A549 (cell line): ENCODE measurements at regions not wholly inside any gene's neighbourhood (a gene's known extent, or its start where the extent isn't known, plus 50 kb on each side); places are given as distances from the start of the nearest gene placed in this dataset.

ENCODE experiments used
- ATAC-seq, 2 experiments: fragments of 200-7000 bp in 1 of 2; fragments of >200 bp in 1 of 2; cut with Nextera tagmentation in 1 of 2; cut with Tn5 transposase in 1 of 2; 3 replicates each; pipeline versions ENCODE4 v1.8.0 to v1.9.1; 2018 to 2020; ENCODE audit warnings: mild to moderate bottlenecking in 1 of 2, moderate library complexity in 1 of 2
- CTCF ChIA-PET: fragments of 300-600 bp; sonication (Branson Sonifier 250); formaldehyde crosslinking; extraction: SDS; loops from one replicate; lab custom pipeline; 2021; ENCODE audit warnings: antibody characterized with exemption, inconsistent platforms; lab: Yijun Ruan, JAX
- POLR2A ChIA-PET: fragments of 350-600 bp; formaldehyde crosslinking; extraction: SDS; loops from one replicate; lab custom pipeline; 2021; ENCODE audit warnings: antibody characterized with exemption, inconsistent platforms; lab: Yijun Ruan, JAX
- DNase-seq, 2 experiments: peaks; one replicate each; pipeline versions ENCODE4 v3.0.0 to v3.0.0-alpha.2; 2011 to 2016; ENCODE audit warnings: low read depth in 1 of 2, low spot score in 1 of 2
- FAIRE-seq: peaks from 2 replicates; lab custom pipeline; 2011; peaks lifted over from hg19 to GRCh38; lab: Jason Lieb, UNC
- H3K27ac ChIP-seq, 2 experiments: fragments of >200 bp; sonication (Bioruptor Twin); formaldehyde crosslinking; 3 replicates each; pipeline ENCODE4 v1.5.1; 2016 to 2017
- H3K4me1 ChIP-seq: fragments of >200 bp; sonication (Bioruptor Twin); formaldehyde crosslinking; 3 replicates; pipeline ENCODE4 v1.6.1; 2016
- H3K4me2 ChIP-seq: fragments of >200 bp; sonication (Bioruptor Twin); formaldehyde crosslinking; 3 replicates; pipeline ENCODE4 v1.6.1; 2016
- H3K4me3 ChIP-seq: fragments of >200 bp; sonication (Bioruptor Twin); formaldehyde crosslinking; 3 replicates; pipeline ENCODE4 v1.5.1; 2016
- H3K9me3 ChIP-seq: fragments of >200 bp; sonication (Bioruptor Twin); formaldehyde crosslinking; 3 replicates; pipeline ENCODE4 v1.6.1; 2016
- BCL3 ChIP-seq: fragments of >200 bp; sonication (Bioruptor Twin); formaldehyde crosslinking; IDR thresholded peaks from 3 replicates; pipeline ENCODE4 v1.6.1; 2016
- CHD2 ChIP-seq: fragments of 150-350 bp; IDR thresholded peaks from 2 replicates; pipeline ENCODE4 v1.6.1; 2014; ENCODE audit warnings: low read length; ENCODE audit not compliant: partially characterized antibody
- EHMT2 ChIP-seq: fragments of 200-600 bp; sonication (generic); IDR thresholded peaks from 2 replicates; pipeline ENCODE4 v1.6.1; 2016; ENCODE audit warnings: antibody characterized with exemption, low read depth, mild to moderate bottlenecking, moderate library complexity
- ESRRA ChIP-seq: fragments of 150-350 bp; IDR thresholded peaks from 2 replicates; pipeline ENCODE4 v1.6.1; 2014; ENCODE audit warnings: mild to moderate bottlenecking, low read length, borderline replicate concordance
- FOSB ChIP-seq: fragments of 250-450 bp; sonication (Bioruptor Pico); IDR thresholded peaks from 2 replicates; pipeline ENCODE4 v1.5.0; 2020; ENCODE audit warnings: mild to moderate bottlenecking, moderate library complexity
- FOXS1 ChIP-seq: fragments of 250-450 bp; sonication (Bioruptor Pico); IDR thresholded peaks from 2 replicates; pipeline ENCODE4 v1.5.0; 2020; ENCODE audit warnings: mild to moderate bottlenecking, moderate library complexity
- GATA3 ChIP-seq: IDR thresholded peaks from 2 replicates; pipeline ENCODE4 v1.6.1; 2012; ENCODE audit warnings: borderline replicate concordance
- HDAC2 ChIP-seq: fragments of 200-600 bp; sonication (generic); IDR thresholded peaks from 2 replicates; pipeline ENCODE4 v1.6.1; 2016
- HES2 ChIP-seq: fragments of >200 bp; sonication (Bioruptor Twin); formaldehyde crosslinking; IDR thresholded peaks from 2 replicates; pipeline ENCODE4 v1.6.1; 2016
- HOXA7 ChIP-seq: fragments of 250-450 bp; sonication (Bioruptor Pico); IDR thresholded peaks from 2 replicates; pipeline ENCODE4 v1.5.0; 2020; ENCODE audit warnings: mild to moderate bottlenecking, moderate library complexity
- HOXB13 ChIP-seq: fragments of 250-450 bp; sonication (Bioruptor Pico); IDR thresholded peaks from 2 replicates; pipeline ENCODE4 v1.5.0; 2020; ENCODE audit warnings: low read depth, mild to moderate bottlenecking, moderate library complexity
- HOXB5 ChIP-seq: fragments of 250-450 bp; sonication (Bioruptor Pico); IDR thresholded peaks from 2 replicates; pipeline ENCODE4 v1.5.0; 2020; ENCODE audit warnings: mild to moderate bottlenecking, moderate library complexity
- JUN ChIP-seq, 2 experiments: fragments of >200 bp; sonication (Bioruptor Twin); formaldehyde crosslinking; IDR thresholded peaks; 2 replicates in 1 of 2; 3 replicates in 1 of 2; pipeline ENCODE4 v1.6.1; 2016 to 2017
- MAX ChIP-seq: IDR thresholded peaks from 2 replicates; pipeline ENCODE4 v1.6.1; 2012
- MAZ ChIP-seq: fragments of 150-350 bp; IDR thresholded peaks from 2 replicates; pipeline ENCODE4 v1.6.1; 2014; ENCODE audit warnings: antibody characterized with exemption, low read depth, low read length, borderline replicate concordance
- NFE2L2 ChIP-seq: fragments of 150-350 bp; conservative IDR thresholded peaks from 2 replicates; pipeline ENCODE4 v1.6.1; 2014; ENCODE audit warnings: low read length
- PHF8 ChIP-seq: fragments of 200-600 bp; sonication (generic); IDR thresholded peaks from 2 replicates; pipeline ENCODE4 v1.6.1; 2016; ENCODE audit warnings: low read depth, mild to moderate bottlenecking, antibody characterized with exemption, moderate library complexity, borderline replicate concordance
- POLR2AphosphoS2 ChIP-seq: conservative IDR thresholded peaks from 2 replicates; pipeline ENCODE4 v1.6.1; 2012; ENCODE audit warnings: low read length, improper control_type of control experiment, inconsistent platforms
- RAD21 ChIP-seq, 2 experiments: fragments of >200 bp in 1 of 2; sonication (Bioruptor Twin) in 1 of 2; formaldehyde crosslinking in 1 of 2; IDR thresholded peaks in 1 of 2; conservative IDR thresholded peaks in 1 of 2; 2 replicates in 1 of 2; 3 replicates in 1 of 2; pipeline ENCODE4 v1.6.1; 2012 to 2018; ENCODE audit warnings: inconsistent platforms in 1 of 2
- RARB ChIP-seq: fragments of 250-450 bp; sonication (Bioruptor Pico); IDR thresholded peaks from 2 replicates; pipeline ENCODE4 v1.8.0; 2021; ENCODE audit warnings: mild to moderate bottlenecking, moderate library complexity
- REST ChIP-seq: fragments of 200-600 bp; sonication (generic); IDR thresholded peaks from 2 replicates; pipeline ENCODE4 v1.6.1; 2016; ENCODE audit warnings: antibody characterized with exemption, mild to moderate bottlenecking, moderate library complexity
- SMC3 ChIP-seq: fragments of >200 bp; sonication (Bioruptor Twin); formaldehyde crosslinking; IDR thresholded peaks from 3 replicates; pipeline ENCODE4 v1.6.1; 2018; ENCODE audit warnings: inconsistent platforms
- SREBF2 ChIP-seq: fragments of 450-650 bp; IDR thresholded peaks from 2 replicates; pipeline ENCODE4 v1.6.1; 2014; ENCODE audit warnings: mild to moderate bottlenecking, moderate library complexity
- TP53 ChIP-seq: fragments of 250-450 bp; sonication (Bioruptor Pico); IDR thresholded peaks from 2 replicates; pipeline ENCODE4 v1.5.0; 2021; ENCODE audit warnings: mild to moderate bottlenecking, moderate library complexity
- WGBS: methylation state at CpG from one replicate; pipeline ENCODE4 v1.1.6; 2017; ENCODE audit errors: missing lambda C conversion rate; 5-methylcytosine and 5-hydroxymethylcytosine counted together

DNA sequence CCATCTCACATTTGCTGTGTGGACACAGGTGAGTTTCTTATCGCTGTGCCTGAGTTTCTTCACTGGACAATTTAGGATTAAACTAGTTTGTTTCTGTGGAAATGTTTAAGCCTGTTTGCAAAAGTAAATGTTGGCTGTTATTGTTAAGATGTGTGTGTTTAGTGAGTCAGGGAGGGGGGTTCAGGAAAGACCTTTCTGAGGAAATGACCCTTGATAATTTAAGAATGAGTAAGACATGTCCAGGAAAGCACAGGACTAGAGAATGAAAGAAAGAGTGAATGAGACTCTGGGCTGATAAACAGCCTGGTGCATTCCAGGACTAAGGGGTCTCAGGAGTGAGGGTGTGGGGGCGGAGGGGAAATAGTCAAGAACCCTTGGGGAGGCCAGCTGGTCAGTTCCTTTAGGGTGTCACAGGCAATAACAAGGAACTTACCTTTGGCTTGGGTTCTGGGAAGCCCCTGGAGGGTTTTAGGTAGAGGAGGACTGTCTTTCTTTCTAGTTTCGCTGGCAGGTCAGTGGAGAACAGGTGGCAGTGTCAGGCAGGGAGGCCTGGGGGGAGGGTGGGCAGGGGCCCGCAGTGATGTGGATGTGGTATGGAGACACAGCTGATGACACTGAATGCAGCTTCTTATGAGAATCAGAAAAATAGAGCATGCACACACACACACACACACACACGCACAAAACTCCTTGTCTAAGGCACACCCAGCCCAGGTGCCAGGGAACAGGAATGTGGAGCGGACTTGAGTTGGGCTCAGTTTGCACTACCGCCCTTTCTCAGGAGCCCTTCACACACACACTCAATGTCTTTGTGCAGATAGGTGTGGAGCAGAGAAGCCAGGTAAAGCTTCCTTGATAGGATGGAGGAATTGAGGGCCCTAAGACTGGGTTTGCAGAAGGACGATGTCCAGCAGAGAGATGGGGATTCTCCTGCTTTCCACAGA, 1005.5 kb downstream of the VRK1 start:
- H3K4me2 ChIP-seq, result no peak overlapping the region
- no peak overlapping the region for H3K4me3 ChIP-seq
- H3K9me3 ChIP-seq, result no peaks in the 10 kb centered on the region
- ChIA-PET CTCF (interaction anchor here (0.5 kb wide), 1 partner anchor 34 kb away, joined by 3 read pairs; no protein-coding TSS in a partner anchor), POLR2A (no interaction called here)
- ATAC-seq, result no peak
- 19% methylated on average over 8 of the region's 8 CpGs for WGBS
- no peak for TF ChIP-seq REST
- TF ChIP-seq HOXB5 (CRISPR knock-in tag), result no peak
- no peak for TF ChIP-seq RAD21 (conservative IDR thresholded peaks at IDR 0.05 in 1 of 2, IDR thresholded peaks at IDR 0.05 in 1 of 2)
- no peak for TF ChIP-seq TP53 (CRISPR knock-in tag)
- no peaks in the 10 kb centered on the region for H3K4me1 ChIP-seq
- no peak for FAIRE-seq
- DNase-seq, result no peak
- no peak overlapping the region for H3K27ac ChIP-seq

GRCh38 chr14:97804056-97804455, 1006.9 kb downstream of the VRK1 start:
- FAIRE-seq, result no peak
- no peak overlapping the region for H3K27ac ChIP-seq
- no peaks in the 10 kb centered on the region for H3K4me1 ChIP-seq
- WGBS, result 3% methylated on average over 2 of the region's 2 CpGs
- ATAC-seq, result no peak
- no peak overlapping the region for H3K4me2 ChIP-seq
- DNase-seq, result no peak
- no peak overlapping the region for H3K4me3 ChIP-seq
- H3K9me3 ChIP-seq, result no peaks in the 10 kb centered on the region
- CTCF ChIA-PET, result no interaction called here
- TF ChIP-seq POLR2AphosphoS2 (no peak), NFE2L2 (no peak), SREBF2 (no peak), CHD2 (no peak), HOXA7 (CRISPR knock-in tag) (no peak), FOSB (no peak)
- POLR2A ChIA-PET, result no interaction called here

- ChIA-PET CTCF (no interaction called here), POLR2A (no interaction called here)
- no peaks in the 10 kb centered on the region for H3K9me3 ChIP-seq
- DNase-seq (no peak), FAIRE-seq (no peak), ATAC-seq (no peak)
- no peak overlapping the region for H3K4me2 ChIP-seq
- 31% methylated on average over 9 of the region's 9 CpGs for WGBS
- no peak overlapping the region for H3K4me3 ChIP-seq
- H3K27ac ChIP-seq, result no peak overlapping the region
- no peaks in the 10 kb centered on the region for H3K4me1 ChIP-seq
- no peak for TF ChIP-seq BCL3
- no peak for TF ChIP-seq HDAC2
- no peak for TF ChIP-seq HES2
- no peak for TF ChIP-seq EHMT2
- no peak for TF ChIP-seq RAD21 (conservative IDR thresholded peaks at IDR 0.05 in 1 of 2, IDR thresholded peaks at IDR 0.05 in 1 of 2)
- TF ChIP-seq GATA3, result no peak
- TF ChIP-seq PHF8, result no peak
- no peak for TF ChIP-seq REST
- TF ChIP-seq ESRRA, result no peak
- TF ChIP-seq RARB, result no peak
- no peak for TF ChIP-seq FOXS1 (CRISPR knock-in tag)
- TF ChIP-seq HOXB13 (CRISPR knock-in tag), result no peak
- no peak for TF ChIP-seq MAZ
- TF ChIP-seq MAX, result no peak
- TF ChIP-seq JUN (IDR thresholded peaks at IDR 0.05), result no peak
- no peak for TF ChIP-seq POLR2AphosphoS2
- no peak for TF ChIP-seq FOSB
- TF ChIP-seq CHD2, result no peak
- TF ChIP-seq SMC3, result no peak
Observed at GRCh38 chr14:97806891-97807290, 1009.7 kb downstream of the VRK1 start.
